Parathyroid adenoma (tissue), 2 donors: ENCODE measurements at regions not wholly inside any gene's neighbourhood (a gene's known extent, or its start where the extent isn't known, plus 50 kb on each side); places are given as distances from the start of the nearest gene placed in this dataset.

Experiments
- H2AFZ ChIP-seq: fragments of 300-600 bp; sonication (generic); one replicate; pipeline ENCODE4 v1.7.0; 2017; ENCODE audit warnings: antibody characterized with exemption, mild to moderate bottlenecking
- H3K27ac ChIP-seq: fragments of 300-600 bp; sonication (generic); one replicate; pipeline ENCODE4 v1.7.0; 2017
- H3K27me3 ChIP-seq: fragments of 300-600 bp; sonication (generic); one replicate; pipeline ENCODE4 v1.7.0; 2017; ENCODE audit warnings: low read length; ENCODE audit not compliant: control insufficient read depth, insufficient read depth
- H3K36me3 ChIP-seq: fragments of 300-600 bp; sonication (generic); one replicate; pipeline ENCODE4 v1.7.0; 2017; ENCODE audit warnings: low read length; ENCODE audit not compliant: control insufficient read depth, insufficient read depth
- H3K4me1 ChIP-seq: fragments of 300-600 bp; sonication (generic); one replicate; pipeline ENCODE4 v1.7.0; 2017; ENCODE audit warnings: control low read depth
- H3K4me2 ChIP-seq: fragments of 300-600 bp; sonication (generic); one replicate; pipeline ENCODE4 v1.7.0; 2017; ENCODE audit warnings: low read length
- H3K4me3 ChIP-seq: fragments of 300-600 bp; sonication (generic); one replicate; pipeline ENCODE4 v1.7.0; 2017; ENCODE audit warnings: low read depth, low read length
- H3K79me2 ChIP-seq: fragments of 300-600 bp; sonication (generic); one replicate; pipeline ENCODE4 v1.7.0; 2017; ENCODE audit warnings: control low read depth
- H3K9ac ChIP-seq: fragments of 300-600 bp; sonication (generic); one replicate; pipeline ENCODE4 v1.7.0; 2017; ENCODE audit warnings: mild to moderate bottlenecking
- H3K9me3 ChIP-seq: fragments of 300-600 bp; sonication (generic); one replicate; pipeline ENCODE4 v1.7.0; 2017; ENCODE audit warnings: low read length; ENCODE audit not compliant: control insufficient read depth
- TF ChIP-seq, protein P1 (sequence below): fragments of 300-600 bp; sonication (generic); IDR thresholded peaks from one replicate; pipeline ENCODE4 v1.7.0; 2017; ENCODE audit warnings: antibody characterized with exemption, mild to moderate bottlenecking
- donor health status: primary hyperparathyroidism.

DNA sequence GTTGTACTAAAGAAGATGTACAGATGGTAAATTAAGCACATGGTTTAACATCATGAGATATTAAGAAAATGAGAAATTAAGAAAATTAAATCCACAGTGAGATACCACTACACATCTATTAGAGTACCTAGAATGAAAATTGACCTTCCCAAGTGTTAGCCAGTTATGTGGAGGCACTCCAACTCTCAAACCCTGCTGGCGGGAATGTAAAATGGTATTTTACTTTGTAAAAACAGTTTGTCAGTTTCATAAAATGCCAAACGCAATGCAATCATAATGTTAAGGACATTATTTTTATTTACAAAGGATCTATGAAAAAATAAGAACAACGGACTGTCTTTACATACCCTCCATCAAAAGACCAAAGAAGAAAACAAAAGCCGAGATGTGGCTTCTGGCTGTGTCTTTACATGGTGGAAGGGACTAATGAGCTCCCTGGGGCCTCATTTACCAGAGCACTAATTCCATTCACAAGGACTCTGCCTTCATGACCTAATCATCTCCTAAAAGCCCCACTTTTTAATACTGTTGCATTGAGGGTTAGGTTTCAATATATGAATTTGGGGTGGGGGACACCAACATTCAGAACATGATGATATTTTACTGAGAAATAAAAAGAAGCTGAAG lies 1178.7 kb downstream of the AACS start:
- H3K4me3 ChIP-seq, result no peak overlapping the region
- no peaks in the 10 kb centered on the region for H3K27me3 ChIP-seq
- H3K27ac ChIP-seq, result no peak overlapping the region
- H3K9ac ChIP-seq, result no peak overlapping the region
- H3K36me3 ChIP-seq, result no peaks in the 10 kb centered on the region
- H3K4me1 ChIP-seq, result no peaks in the 10 kb centered on the region
- no peaks in the 10 kb centered on the region for H3K79me2 ChIP-seq
- TF ChIP-seq, protein P1, sequence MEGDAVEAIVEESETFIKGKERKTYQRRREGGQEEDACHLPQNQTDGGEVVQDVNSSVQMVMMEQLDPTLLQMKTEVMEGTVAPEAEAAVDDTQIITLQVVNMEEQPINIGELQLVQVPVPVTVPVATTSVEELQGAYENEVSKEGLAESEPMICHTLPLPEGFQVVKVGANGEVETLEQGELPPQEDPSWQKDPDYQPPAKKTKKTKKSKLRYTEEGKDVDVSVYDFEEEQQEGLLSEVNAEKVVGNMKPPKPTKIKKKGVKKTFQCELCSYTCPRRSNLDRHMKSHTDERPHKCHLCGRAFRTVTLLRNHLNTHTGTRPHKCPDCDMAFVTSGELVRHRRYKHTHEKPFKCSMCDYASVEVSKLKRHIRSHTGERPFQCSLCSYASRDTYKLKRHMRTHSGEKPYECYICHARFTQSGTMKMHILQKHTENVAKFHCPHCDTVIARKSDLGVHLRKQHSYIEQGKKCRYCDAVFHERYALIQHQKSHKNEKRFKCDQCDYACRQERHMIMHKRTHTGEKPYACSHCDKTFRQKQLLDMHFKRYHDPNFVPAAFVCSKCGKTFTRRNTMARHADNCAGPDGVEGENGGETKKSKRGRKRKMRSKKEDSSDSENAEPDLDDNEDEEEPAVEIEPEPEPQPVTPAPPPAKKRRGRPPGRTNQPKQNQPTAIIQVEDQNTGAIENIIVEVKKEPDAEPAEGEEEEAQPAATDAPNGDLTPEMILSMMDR, result no peak
- no peak overlapping the region for H3K4me2 ChIP-seq
- H2AFZ ChIP-seq, result no peak overlapping the region
- H3K9me3 ChIP-seq, result no peaks in the 10 kb centered on the region

DNA sequence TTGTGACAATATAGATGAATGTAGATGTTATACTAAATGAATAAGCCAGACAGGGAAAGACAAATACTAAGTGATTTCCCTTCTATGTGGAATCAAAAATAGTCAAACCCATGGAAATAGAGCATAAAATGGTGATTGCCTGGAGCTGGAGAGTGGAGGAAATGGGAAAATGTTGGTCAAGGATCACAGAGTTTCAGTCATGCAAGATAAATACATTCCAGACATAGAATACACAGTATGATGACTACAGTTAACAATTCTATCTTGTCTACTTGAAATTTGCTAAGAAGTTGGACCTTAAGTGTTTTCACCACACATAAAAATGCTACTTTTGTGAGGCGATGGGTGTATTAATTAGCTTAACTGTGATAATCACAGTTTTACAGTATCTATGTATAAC lies 1182.7 kb downstream of the AACS start:
- Histone ChIP-seq H3K36me3 (no peaks in the 10 kb centered on the region), H3K4me2 (no peak overlapping the region)
- TF ChIP-seq, protein P1, result no peak

DNA sequence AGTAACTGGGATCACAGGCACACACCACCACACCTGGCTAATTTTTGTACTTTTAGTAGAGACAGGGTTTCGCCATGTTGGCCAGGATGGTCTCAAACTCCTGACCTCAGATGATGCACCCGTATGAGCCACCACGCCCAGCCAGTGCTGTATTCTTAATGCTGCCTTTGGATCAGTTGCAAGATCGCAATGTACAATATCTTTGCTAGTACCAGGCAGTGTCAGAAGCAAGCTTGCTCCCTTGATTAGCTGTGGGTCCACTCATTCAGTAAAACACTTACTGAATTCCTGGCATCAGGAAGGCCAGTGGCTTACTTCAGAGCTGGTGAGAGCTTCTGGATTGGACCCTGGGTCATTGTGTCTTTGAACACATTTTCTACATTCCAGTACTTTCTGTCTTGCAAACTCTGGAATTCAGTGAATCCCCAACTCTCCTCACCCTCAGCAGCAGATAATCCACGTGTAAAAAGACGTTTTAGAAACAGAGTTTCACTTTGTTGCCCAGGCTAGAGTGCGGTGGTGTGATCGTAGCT lies 1183.7 kb downstream of the AACS start:
- H3K4me2 ChIP-seq, result no peak overlapping the region
- H2AFZ ChIP-seq, result no peak overlapping the region
- no peak overlapping the region for H3K4me3 ChIP-seq
- H3K9me3 ChIP-seq, result no peaks in the 10 kb centered on the region
- no peaks in the 10 kb centered on the region for H3K27me3 ChIP-seq
- H3K4me1 ChIP-seq, result no peaks in the 10 kb centered on the region
- H3K36me3 ChIP-seq, result no peaks in the 10 kb centered on the region
- no peak overlapping the region for H3K9ac ChIP-seq
- no peaks in the 10 kb centered on the region for H3K79me2 ChIP-seq
- TF ChIP-seq, protein P1, result no peak
- H3K27ac ChIP-seq, result no peak overlapping the region

More for the DNA sequence above, 1182.7 kb downstream of the AACS start:
- no peak overlapping the region for H2AFZ ChIP-seq
- H3K27ac ChIP-seq, result no peak overlapping the region
- H3K9ac ChIP-seq, result no peak overlapping the region
- no peak overlapping the region for H3K4me3 ChIP-seq
- no peaks in the 10 kb centered on the region for H3K27me3 ChIP-seq
- H3K79me2 ChIP-seq, result no peaks in the 10 kb centered on the region
- no peaks in the 10 kb centered on the region for H3K4me1 ChIP-seq
- no peaks in the 10 kb centered on the region for H3K9me3 ChIP-seq

DNA sequence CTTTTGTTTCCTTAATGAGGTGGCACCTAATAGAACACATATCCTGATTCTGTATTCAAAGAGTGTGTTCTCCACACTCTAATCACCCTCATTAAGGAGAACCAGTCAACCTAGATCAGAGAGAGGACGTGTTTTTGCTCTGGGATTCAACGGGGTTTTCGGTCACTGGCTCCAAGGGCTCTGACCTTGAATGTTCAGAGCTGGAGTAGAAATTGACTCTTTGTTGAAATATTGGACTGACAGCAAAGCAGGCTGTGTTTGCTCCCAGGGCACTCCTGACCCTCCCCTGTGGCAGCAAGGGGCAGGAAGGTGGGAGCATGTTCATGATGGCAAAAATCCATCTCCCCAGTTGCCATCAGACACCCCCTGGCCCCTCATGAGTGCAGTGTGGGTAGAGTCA lies 1193.0 kb downstream of the AACS start:
- no peak overlapping the region for H3K27ac ChIP-seq
- H3K36me3 ChIP-seq, result no peaks in the 10 kb centered on the region
- no peaks in the 10 kb centered on the region for H3K4me1 ChIP-seq
- H3K27me3 ChIP-seq, result no peaks in the 10 kb centered on the region
- no peaks in the 10 kb centered on the region for H3K79me2 ChIP-seq
- no peaks in the 10 kb centered on the region for H3K9me3 ChIP-seq
- no peak overlapping the region for H3K9ac ChIP-seq
- H2AFZ ChIP-seq, result no peak overlapping the region
- no peak overlapping the region for H3K4me2 ChIP-seq
- TF ChIP-seq, protein P1, result no peak
- H3K4me3 ChIP-seq, result no peak overlapping the region

DNA sequence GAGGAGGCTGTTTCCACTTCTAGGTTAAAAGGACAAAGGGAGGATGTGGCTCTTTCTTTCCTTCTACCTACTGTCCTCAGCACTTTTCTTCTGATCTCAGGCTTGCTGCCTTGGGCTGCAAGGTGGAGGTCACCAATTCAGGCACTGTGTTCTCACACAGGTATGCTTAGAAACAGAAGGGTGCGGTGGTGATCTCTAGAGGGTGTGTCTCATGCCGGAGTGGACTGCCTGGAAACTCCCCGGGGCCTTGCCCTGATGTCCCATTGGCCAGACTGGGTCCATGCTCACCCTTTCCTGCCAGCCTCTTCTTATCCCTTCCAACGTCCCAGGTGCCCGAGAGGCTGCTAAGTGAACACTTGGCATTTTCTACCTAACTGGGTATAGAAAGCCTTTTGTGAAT lies 1197.6 kb downstream of the AACS start:
- Histone ChIP-seq H3K9ac (no peak overlapping the region), H3K4me1 (no peaks in the 10 kb centered on the region), H2AFZ (no peak overlapping the region), H3K4me3 (no peak overlapping the region), H3K36me3 (no peaks in the 10 kb centered on the region), H3K27ac (no peak overlapping the region), H3K9me3 (no peaks in the 10 kb centered on the region), H3K79me2 (no peaks in the 10 kb centered on the region), H3K27me3 (no peaks in the 10 kb centered on the region), H3K4me2 (no peak overlapping the region)
- TF ChIP-seq, protein P1, result no peak
